Endothelial cell of umbilical vein (primary cell): ENCODE measurements at regions not wholly inside any gene's neighbourhood (a gene's known extent, or its start where the extent isn't known, plus 50 kb on each side); places are given as distances from the start of the nearest gene placed in this dataset.

Experiments
- BruUV-seq: library from RNA; stranded (reverse); fragments of 400-500 nt; replicated peaks from 2 replicates; lab custom pipeline; 2021; lab: Mats Ljungman, UMichigan
- CTCF ChIA-PET: fragments of 300-600, 350-600 bp; sonication (Branson Sonifier 250); formaldehyde crosslinking; loops from one replicate; lab custom pipeline; 2021; ENCODE audit warnings: antibody characterized with exemption, inconsistent platforms; lab: Charles Lee
- POLR2A ChIA-PET: fragments of 300-600, 350-600 bp; sonication (Branson Sonifier 250); formaldehyde crosslinking; loops from one replicate; lab custom pipeline; 2021; ENCODE audit warnings: antibody characterized with exemption, inconsistent platforms; lab: Charles Lee
- DNase-seq: peaks from one replicate; pipeline ENCODE4 v3.0.0-alpha.2; 2011; ENCODE audit warnings: low read depth, low spot score
- FAIRE-seq: peaks from 2 replicates; lab custom pipeline; 2011; peaks lifted over from hg19 to GRCh38; lab: Jason Lieb, UNC
- H2AFZ ChIP-seq: 2 replicates; pipeline ENCODE4 v1.6.0; 2012; ENCODE audit warnings: low read depth, low read length, control low read depth, inconsistent platforms
- H3K27ac ChIP-seq: 2 replicates; pipeline ENCODE4 v1.5.1; 2011; ENCODE audit warnings: low read depth, mild to moderate bottlenecking, control low read depth, low read length, moderate library complexity; ENCODE audit not compliant: insufficient read depth
- H3K27me3 ChIP-seq, 2 experiments: 2 replicates each; pipeline versions ENCODE4 v1.6.0 to v1.6.1; 2011; ENCODE audit warnings: low read length in 2 of 2, mixed read lengths in 1 of 2; ENCODE audit not compliant: control insufficient read depth in 2 of 2, insufficient read depth in 2 of 2
- H3K36me3 ChIP-seq, 2 experiments: 2 replicates in 1 of 2; 3 replicates in 1 of 2; pipeline ENCODE4 v1.5.1; 2011; ENCODE audit warnings: low read length in 2 of 2, mild to moderate bottlenecking in 1 of 2, moderate library complexity in 1 of 2; ENCODE audit not compliant: control insufficient read depth in 2 of 2, insufficient read depth in 2 of 2; ENCODE audit errors: extremely low read depth in 1 of 2
- H3K4me1 ChIP-seq: 3 replicates; pipeline ENCODE4 v1.5.1; 2011; ENCODE audit warnings: mild to moderate bottlenecking, low read length; ENCODE audit not compliant: control insufficient read depth, insufficient read depth; ENCODE audit errors: extremely low read depth
- H3K4me2 ChIP-seq: 2 replicates; pipeline ENCODE4 v1.6.1; 2011; ENCODE audit warnings: low read length, control low read depth, mixed read lengths; ENCODE audit not compliant: insufficient read depth
- H3K4me3 ChIP-seq, 3 experiments: fragments of 200-600 bp in 1 of 3; sonication (generic), shearing (Covaris generic) in 1 of 3; replicated peaks in 1 of 3; 2 replicates each; pipeline ENCODE4 v1.5.1; 2011 to 2016; ENCODE audit warnings: control low read depth in 3 of 3, low read length in 3 of 3, mild to moderate bottlenecking in 2 of 3, inconsistent platforms in 1 of 3, low read depth in 1 of 3, moderate library complexity in 1 of 3; ENCODE audit not compliant: insufficient read depth in 1 of 3
- H3K79me2 ChIP-seq: 2 replicates; pipeline ENCODE4 v1.6.0; 2012; ENCODE audit warnings: low read length, inconsistent platforms; ENCODE audit not compliant: control insufficient read depth, insufficient read depth
- H3K9ac ChIP-seq: replicated peaks from 2 replicates; pipeline ENCODE3; 2011; ENCODE audit warnings: low read length, control low read depth; ENCODE audit not compliant: insufficient read depth; ENCODE audit errors: extremely low read depth
- H3K9me1 ChIP-seq: replicated peaks from 3 replicates; pipeline ENCODE4 v1.6.0; 2011; ENCODE audit warnings: mild to moderate bottlenecking, low read length; ENCODE audit not compliant: control insufficient read depth, insufficient read depth; ENCODE audit errors: extremely low read depth
- H3K9me3 ChIP-seq: replicated peaks from 2 replicates; pipeline ENCODE4 v1.5.1; 2012; ENCODE audit warnings: low read length, inconsistent platforms; ENCODE audit not compliant: control insufficient read depth, insufficient read depth
- H4K20me1 ChIP-seq: replicated peaks from 2 replicates; pipeline ENCODE3; 2011; ENCODE audit warnings: mild to moderate bottlenecking, low read length; ENCODE audit not compliant: control insufficient read depth, insufficient read depth; ENCODE audit errors: extremely low read depth
- EZH2 ChIP-seq: IDR thresholded peaks from 2 replicates; pipeline ENCODE4 v1.6.1; 2012; ENCODE audit warnings: borderline replicate concordance, low read depth, mild to moderate bottlenecking, moderate library complexity, low read length, inconsistent platforms; ENCODE audit not compliant: severe bottlenecking
- FOS ChIP-seq: IDR thresholded peaks from 2 replicates; pipeline ENCODE4 v1.6.1; 2011; ENCODE audit warnings: mild to moderate bottlenecking, low read length, moderate library complexity, borderline replicate concordance; ENCODE audit not compliant: insufficient read depth
- GATA2 ChIP-seq: IDR thresholded peaks from 2 replicates; pipeline ENCODE4 v1.7.0; 2011; ENCODE audit warnings: low read depth, mild to moderate bottlenecking, moderate library complexity, mixed read lengths, low read length; ENCODE audit not compliant: insufficient read length, insufficient read depth
- JUN ChIP-seq: IDR thresholded peaks from 2 replicates; pipeline ENCODE4 v1.6.1; 2011; ENCODE audit warnings: borderline replicate concordance, low read depth; ENCODE audit not compliant: insufficient read length, insufficient read depth
- MAX ChIP-seq: IDR thresholded peaks from 2 replicates; pipeline ENCODE4 v1.6.1; 2011; ENCODE audit not compliant: insufficient read depth, insufficient read length
- MYC ChIP-seq: IDR thresholded peaks from one replicate; pipeline ENCODE4 v1.6.1; 2011; ENCODE audit warnings: mild to moderate bottlenecking, low read depth, low read length
- POLR2A ChIP-seq: IDR thresholded peaks from 2 replicates; pipeline ENCODE4 v1.6.1; 2012; ENCODE audit warnings: low read depth, mild to moderate bottlenecking, control low read depth, low read length
- POLR2AphosphoS5 ChIP-seq: IDR thresholded peaks from 2 replicates; pipeline ENCODE4 v1.6.1; 2012; ENCODE audit warnings: low read depth, mild to moderate bottlenecking, control low read depth, low read length, moderate library complexity; ENCODE audit not compliant: insufficient read depth
- dilution Hi-C: fragments of 300-500 bp; cut with MboI; formaldehyde crosslinking; loops from one replicate; pipeline ENCODE4 v1.15.0; 2019; ENCODE audit warnings: low sequenced_read_pairs; ENCODE audit not compliant: extremely low pct_ligation_motif_present
- intact Hi-C: fragments of 100-400 bp; cut with micrococcal nuclease; formaldehyde crosslinking; loops from one replicate; pipeline ENCODE4 v1.10.0; 2022

- CTCF ChIA-PET: no interaction called here
- Histone ChIP-seq H3K27ac (no peak overlapping the region), H3K36me3 (no peaks in the 10 kb centered on the region), H4K20me1 (no peaks in the 10 kb centered on the region), H3K9me1 (no peaks in the 10 kb centered on the region), H3K4me3 (no peak overlapping the region), H3K9me3 (no peaks in the 10 kb centered on the region), H3K4me2 (no peak overlapping the region), H2AFZ (no peak overlapping the region), H3K27me3 (no peaks in the 10 kb centered on the region), H3K4me1 (no peaks in the 10 kb centered on the region), H3K79me2 (no peaks in the 10 kb centered on the region), H3K9ac (no peak overlapping the region)
- DNase-seq (no peak), FAIRE-seq (no peak)
- TF ChIP-seq POLR2A (no peak), MAX (no peak), EZH2 (no peak), GATA2 (no peak), POLR2AphosphoS5 (no peak), FOS (no peak)
- dilution Hi-C loops: no loop called here
- BruUV-seq: no TSS peak
- intact Hi-C loops: no loop called here
- POLR2A ChIA-PET: no interaction called here
Observed at GRCh38 chr14:66037361-66037760, 448.8 kb upstream of the CCDC196 start.

DNA sequence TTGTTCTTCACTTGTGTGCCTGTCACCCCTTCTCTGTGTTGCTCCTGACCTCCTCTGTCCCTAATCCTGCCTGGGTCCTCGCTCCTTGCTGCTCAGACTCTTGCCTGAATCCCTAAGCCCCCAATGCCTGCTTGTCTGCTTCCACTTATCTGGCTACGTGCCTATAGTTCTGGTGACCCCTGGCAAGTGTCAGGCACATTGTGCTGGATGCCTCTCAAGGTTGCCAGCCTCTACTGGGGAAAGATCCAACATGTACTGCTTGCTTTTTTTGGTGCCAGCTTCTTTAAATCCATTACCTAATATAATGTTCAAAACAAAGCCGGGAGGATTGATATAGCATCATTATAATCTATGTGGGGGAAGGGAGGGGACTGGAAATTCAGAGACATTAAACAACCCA lies 448.0 kb upstream of the CCDC196 start:
- intact Hi-C loops: no loop called here
- Histone ChIP-seq H3K27ac (no peak overlapping the region), H3K4me1 (no peaks in the 10 kb centered on the region), H3K27me3 (no peaks in the 10 kb centered on the region), H3K36me3 (no peaks in the 10 kb centered on the region), H2AFZ (no peak overlapping the region), H3K9me3 (no peaks in the 10 kb centered on the region), H3K9me1 (no peaks in the 10 kb centered on the region), H3K4me3 (no peak overlapping the region), H3K79me2 (no peaks in the 10 kb centered on the region), H3K9ac (no peak overlapping the region), H3K4me2 (no peak overlapping the region), H4K20me1 (no peaks in the 10 kb centered on the region)
- FAIRE-seq: no peak
- no peak for DNase-seq
- ChIA-PET CTCF (no interaction called here), POLR2A (no interaction called here)
- no peak for TF ChIP-seq JUN
- TF ChIP-seq MYC: no peak
- no peak for TF ChIP-seq FOS
- no peak for TF ChIP-seq EZH2
- no peak for TF ChIP-seq MAX
- dilution Hi-C loops: no loop called here
- no TSS peak for BruUV-seq
